Ureter (tissue), 1 donor: ENCODE measurements at regions not wholly inside any gene's neighbourhood (a gene's known extent, or its start where the extent isn't known, plus 50 kb on each side); places are given as distances from the start of the nearest gene placed in this dataset.
"Not testable (repeated sequence)": the region's sequence is repeated elsewhere in the genome, so short reads cannot be mapped to it uniquely, and the experiment has no call there.

Source experiments
- DNase-seq: peaks from one replicate; pipeline ENCODE4 v3.0.0-alpha.2; 2020; ENCODE audit warnings: low spot score
- donor health status: DM: yes; HTN: yes; CAD: no.

- not testable (repeated sequence) for DNase-seq
Observed at GRCh38 chr21:9764294-9764693, 757.1 kb upstream of the TPTE start.

GRCh38 chr21:9765538-9765937 is 755.8 kb upstream of the TPTE start:
- not testable (repeated sequence) for DNase-seq

- DNase-seq, result not testable (repeated sequence)
Observed at GRCh38 chr21:9766890-9767591, 754.3 kb upstream of the TPTE start.

GRCh38 chr21:9767592-9768375 is 753.6 kb upstream of the TPTE start:
- DNase-seq, result no peak

GRCh38 chr21:9768376-9769130 is 752.8 kb upstream of the TPTE start:
- not testable (repeated sequence) for DNase-seq

- not testable (repeated sequence) for DNase-seq
Observed at GRCh38 chr21:9769131-9769498, 752.3 kb upstream of the TPTE start.

GRCh38 chr21:9769718-9770690 is 751.4 kb upstream of the TPTE start:
- DNase-seq, result not testable (repeated sequence)

- DNase-seq, result not testable (repeated sequence)
Observed at GRCh38 chr21:9771466-9772347, 749.7 kb upstream of the TPTE start.

GRCh38 chr21:9772348-9772672 is 749.1 kb upstream of the TPTE start:
- DNase-seq, result no peak

- not testable (repeated sequence) for DNase-seq
Observed at GRCh38 chr21:9772877-9773420, 748.4 kb upstream of the TPTE start.

GRCh38 chr21:9774347-9774746 is 747.0 kb upstream of the TPTE start:
- no peak for DNase-seq

GRCh38 chr21:9774901-9775593 is 746.3 kb upstream of the TPTE start:
- DNase-seq, result not testable (repeated sequence)

- DNase-seq, result not testable (repeated sequence)
Observed at GRCh38 chr21:9775877-9776276, 745.5 kb upstream of the TPTE start.

GRCh38 chr21:9776286-9777020 is 744.9 kb upstream of the TPTE start:
- DNase-seq, result not testable (repeated sequence)

GRCh38 chr21:9778541-9778940 is 742.8 kb upstream of the TPTE start:
- DNase-seq, result not testable (repeated sequence)

- no peak for DNase-seq
Observed at GRCh38 chr21:9780441-9780937, 740.9 kb upstream of the TPTE start.

- DNase-seq, result not testable (repeated sequence)
Observed at GRCh38 chr21:9783587-9783986, 737.8 kb upstream of the TPTE start.

- not testable (repeated sequence) for DNase-seq
Observed at GRCh38 chr21:9784201-9784600, 737.2 kb upstream of the TPTE start.
